ENCODE measurements at regions not wholly inside any gene's neighbourhood (a gene's known extent, or its start where the extent isn't known, plus 50 kb on each side); places are given as distances from the start of the nearest gene placed in this dataset.

DNA sequence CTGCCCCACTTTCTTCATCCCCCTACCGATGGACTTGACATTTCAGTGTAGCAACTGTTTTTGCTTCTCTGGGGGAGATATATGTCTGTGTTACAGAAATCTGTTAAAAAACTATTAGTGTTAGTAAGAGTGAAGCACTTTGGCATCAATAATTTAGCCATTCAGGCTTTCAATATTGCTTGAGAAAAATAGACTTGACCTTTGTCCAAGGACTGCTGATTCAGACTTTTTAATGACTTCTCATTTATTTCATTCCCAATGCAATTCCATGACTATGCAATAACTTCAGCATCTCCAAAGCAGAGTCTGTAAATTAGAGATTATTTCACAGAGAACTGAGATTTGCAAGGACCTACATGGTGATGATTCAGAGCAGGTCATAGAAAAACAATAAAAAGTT lies 104.1 kb upstream of the SPEF2 start:
- no peak overlapping the region for H3K27ac ChIP-seq (ENCODE audit: extremely low read depth, low read depth, low read length)
- no peak overlapping the region for H3K4me3 ChIP-seq
- ChIA-PET CTCF (ENCODE audit: low intra/inter-chr PET ratio) (no interaction called here), POLR2A (no interaction called here)
- H3K9ac ChIP-seq (ENCODE audit: insufficient read depth in 1 of 2, low read depth in 2 of 2, low read length in 2 of 2), result no peak overlapping the region
- H3K79me2 ChIP-seq (ENCODE audit: control insufficient read depth, insufficient read depth, low read length), result no peaks in the 10 kb centered on the region
- H4K20me1 ChIP-seq (replicated peaks; ENCODE audit: control insufficient read depth, insufficient read depth, low read length), result no peaks in the 10 kb centered on the region
- DNase-seq (ENCODE audit: extremely low read depth in 1 of 4, low spot score in 3 of 4) (no peak), FAIRE-seq (no peak), ATAC-seq (no peak)
- no peak overlapping the region for H3K4me2 ChIP-seq (ENCODE audit: insufficient read depth, low read length)
- H3K9me3 ChIP-seq (replicated peaks; ENCODE audit: control insufficient read depth, insufficient read depth, low read depth, low read length), result no peaks in the 10 kb centered on the region
- 6% methylated on average over 1 of the region's 1 CpG for WGBS (ENCODE audit: insufficient coverage, low coverage, missing lambda C conversion rate)
- H2AFZ ChIP-seq (ENCODE audit: low read depth, low read length), result no peak overlapping the region
- in situ Hi-C loops (cut with MboI), result no loop called here
- peak; percentile 44; the same call in 1 of the 2 replicates for TF ChIP-seq ZNF316 (IDR thresholded peaks at IDR 0.05)
- TF ChIP-seq MTA1 (IDR thresholded peaks at IDR 0.05; ENCODE audit: borderline replicate concordance), result no peak
- no peak for TF ChIP-seq TAF1 (IDR thresholded peaks at IDR 0.05; ENCODE audit: control insufficient read depth, extremely low read depth, insufficient read depth, low read length, severe bottlenecking)
- H3K4me1 ChIP-seq (replicated peaks in 1 of 2; ENCODE audit: control insufficient read depth in 2 of 2, insufficient read depth in 2 of 2, low read length in 2 of 2), result no peaks in the 10 kb centered on the region
- H3K9me1 ChIP-seq (ENCODE audit: control insufficient read depth, insufficient read depth, low read length), result no peaks in the 10 kb centered on the region
- H3K27me3 ChIP-seq (ENCODE audit: control insufficient read depth in 2 of 2, insufficient read depth in 2 of 2, low read length in 2 of 2), result no peaks in the 10 kb centered on the region
- no TSS peak for BruUV-seq (replicated peaks)
- intact Hi-C loops (cut with micrococcal nuclease), result no loop called here
- H3K36me3 ChIP-seq (ENCODE audit: control insufficient read depth, insufficient read depth, low read length), result no peaks in the 10 kb centered on the region

DNA sequence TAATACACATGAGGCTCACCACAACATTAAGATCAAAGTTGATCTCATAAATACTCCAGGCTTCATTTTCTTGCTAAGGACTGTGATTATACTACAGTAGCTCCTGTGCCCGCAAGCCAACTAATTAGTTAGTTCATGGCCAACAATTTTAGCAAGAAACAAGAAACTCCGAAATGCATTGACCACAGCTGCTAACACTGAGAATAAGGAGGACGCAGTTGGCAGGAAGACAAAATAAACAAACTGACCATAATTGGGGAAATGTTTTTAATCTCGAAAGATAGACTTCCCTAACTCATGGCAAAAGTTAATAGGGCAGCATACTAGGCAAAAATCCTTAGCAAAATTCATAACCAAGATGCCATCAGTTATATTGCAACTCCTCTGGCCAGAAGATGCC lies 115.5 kb upstream of the SPEF2 start:
- WGBS (ENCODE audit: insufficient coverage, low coverage, missing lambda C conversion rate), result 2% methylated on average over 4 of the region's 4 CpGs
- ATAC-seq (no peak), DNase-seq (ENCODE audit: extremely low read depth in 1 of 4, low spot score in 3 of 4) (no peak), FAIRE-seq (no peak)
- no TSS peak for BruUV-seq (replicated peaks)
- no peaks in the 10 kb centered on the region for H3K36me3 ChIP-seq (ENCODE audit: control insufficient read depth, insufficient read depth, low read length)
- no peak overlapping the region for H3K27ac ChIP-seq (ENCODE audit: extremely low read depth, low read depth, low read length)
- no peaks in the 10 kb centered on the region for H3K9me1 ChIP-seq (ENCODE audit: control insufficient read depth, insufficient read depth, low read length)
- no peak overlapping the region for H3K4me3 ChIP-seq
- H3K9ac ChIP-seq (ENCODE audit: insufficient read depth in 1 of 2, low read depth in 2 of 2, low read length in 2 of 2), result no peak overlapping the region
- no peaks in the 10 kb centered on the region for H3K79me2 ChIP-seq (ENCODE audit: control insufficient read depth, insufficient read depth, low read length)
- no peak overlapping the region for H3K4me2 ChIP-seq (ENCODE audit: insufficient read depth, low read length)
- CTCF ChIA-PET (ENCODE audit: low intra/inter-chr PET ratio), result no interaction called here
- intact Hi-C loops (cut with micrococcal nuclease), result no loop called here
- POLR2A ChIA-PET, result no interaction called here
- in situ Hi-C loops (cut with MboI), result no loop called here
- no peaks in the 10 kb centered on the region for H4K20me1 ChIP-seq (replicated peaks; ENCODE audit: control insufficient read depth, insufficient read depth, low read length)
- H2AFZ ChIP-seq (ENCODE audit: low read depth, low read length), result no peak overlapping the region
- no peaks in the 10 kb centered on the region for H3K27me3 ChIP-seq (ENCODE audit: control insufficient read depth in 2 of 2, insufficient read depth in 2 of 2, low read length in 2 of 2)
- TF ChIP-seq, protein P1, sequence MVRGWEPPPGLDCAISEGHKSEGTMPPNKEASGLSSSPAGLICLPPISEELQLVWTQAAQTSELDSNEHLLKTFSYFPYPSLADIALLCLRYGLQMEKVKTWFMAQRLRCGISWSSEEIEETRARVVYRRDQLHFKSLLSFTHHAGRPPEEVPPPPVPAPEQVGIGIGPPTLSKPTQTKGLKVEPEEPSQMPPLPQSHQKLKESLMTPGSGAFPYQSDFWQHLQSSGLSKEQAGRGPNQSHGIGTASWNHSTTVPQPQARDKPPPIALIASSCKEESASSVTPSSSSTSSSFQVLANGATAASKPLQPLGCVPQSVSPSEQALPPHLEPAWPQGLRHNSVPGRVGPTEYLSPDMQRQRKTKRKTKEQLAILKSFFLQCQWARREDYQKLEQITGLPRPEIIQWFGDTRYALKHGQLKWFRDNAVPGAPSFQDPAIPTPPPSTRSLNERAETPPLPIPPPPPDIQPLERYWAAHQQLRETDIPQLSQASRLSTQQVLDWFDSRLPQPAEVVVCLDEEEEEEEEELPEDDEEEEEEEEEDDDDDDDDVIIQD (CRISPR knock-in tag; IDR thresholded peaks at IDR 0.05), result no peak
- TF ChIP-seq ELF4 (CRISPR knock-in tag; IDR thresholded peaks at IDR 0.05) (no peak), LCOR (CRISPR knock-in tag; IDR thresholded peaks at IDR 0.05) (no peak), KDM1A (IDR thresholded peaks at IDR 0.05) (no peak), GABPA (tag; conservative IDR thresholded peaks at IDR 0.05; ENCODE audit: low read depth) (no peak), YY1 (IDR thresholded peaks at IDR 0.05; ENCODE audit: borderline replicate concordance in 1 of 3, control insufficient read depth in 1 of 3, extremely low read depth in 1 of 3, insufficient read depth in 3 of 3, insufficient read length in 1 of 3, insufficient replicate concordance in 2 of 3, low read depth in 1 of 3, low read length in 2 of 3) (no peak), ADNP (tag; IDR thresholded peaks at IDR 0.05) (no peak), SMAD2 (IDR thresholded peaks at IDR 0.05; ENCODE audit: low read depth, low read length) (no peak), MEF2A (IDR thresholded peaks at IDR 0.05; ENCODE audit: control insufficient read depth, low read depth, low read length) (no peak), HMG20B (CRISPR knock-in tag; IDR thresholded peaks at IDR 0.05) (no peak)
- no peaks in the 10 kb centered on the region for H3K9me3 ChIP-seq (replicated peaks; ENCODE audit: control insufficient read depth, insufficient read depth, low read depth, low read length)
- no peaks in the 10 kb centered on the region for H3K4me1 ChIP-seq (replicated peaks in 1 of 2; ENCODE audit: control insufficient read depth in 2 of 2, insufficient read depth in 2 of 2, low read length in 2 of 2)
